HCT116 (cell line): ENCODE measurements at regions not wholly inside any gene's neighbourhood (a gene's known extent, or its start where the extent isn't known, plus 50 kb on each side); places are given as distances from the start of the nearest gene placed in this dataset.
"Not testable (repeated sequence)": the region's sequence is repeated elsewhere in the genome, so short reads cannot be mapped to it uniquely, and the experiment has no call there.

Source experiments
- ATAC-seq: fragments of 200-7000 bp; cut with Tn5 transposase; 2 replicates; pipeline ENCODE4 v1.9.1; 2020; ENCODE audit warnings: mild to moderate bottlenecking, moderate library complexity
- BruUV-seq: library from RNA; stranded (reverse); fragments of 400-500 nt; replicated peaks from 2 replicates; lab custom pipeline; 2021; lab: Mats Ljungman, UMichigan
- CTCF ChIA-PET: fragments of 300-600 bp; sonication (Branson Sonifier 250); formaldehyde crosslinking; loops from one replicate; lab custom pipeline; 2021; ENCODE audit warnings: antibody characterized with exemption; lab: Charles Lee
- POLR2A ChIA-PET: fragments of 300-600, 350-600 bp; sonication (Branson Sonifier 250); formaldehyde crosslinking; loops from one replicate; lab custom pipeline; 2021; ENCODE audit warnings: antibody characterized with exemption; lab: Charles Lee
- RAD21 ChIA-PET, 2 experiments: fragments of 300-600 bp; sonication (Branson Sonifier 250); formaldehyde crosslinking; loops; one replicate each; lab custom pipeline; 2023; ENCODE audit warnings: low total read pairs in 2 of 2; ENCODE audit not compliant: uncharacterized antibody in 2 of 2, unreplicated experiment in 2 of 2, low non-redundant PET in 1 of 2; lab: Charles Lee
- DNase-seq: peaks from one replicate; pipeline ENCODE4 v3.0.0-alpha.2; 2010; ENCODE audit warnings: low read depth, low spot score
- H2AFZ ChIP-seq: fragments of 200-600 bp; shearing (Covaris generic), sonication (generic); 2 replicates; pipeline ENCODE4 v1.6.1; 2017; ENCODE audit warnings: low read depth, mixed run types, mixed read lengths, antibody characterized with exemption, low read length; ENCODE audit not compliant: poor library complexity, severe bottlenecking
- H3K27ac ChIP-seq: 2 replicates; pipeline ENCODE4 v1.5.1; 2012; ENCODE audit warnings: low read depth, low read length
- H3K27me3 ChIP-seq: fragments of 200-600 bp; sonication (generic); 2 replicates; pipeline ENCODE4 v1.6.1; 2016; ENCODE audit warnings: mixed run types, low read length, mixed read lengths; ENCODE audit not compliant: insufficient read depth
- H3K36me3 ChIP-seq, 2 experiments: fragments of 200-500 bp in 1 of 2; fragments of 200-600 bp in 1 of 2; sonication (Bioruptor generic) in 1 of 2; sonication (generic) in 1 of 2; 2 replicates each; pipeline versions ENCODE4 v1.5.1 to v1.6.1; 2014 to 2016; ENCODE audit warnings: low read length in 2 of 2, inconsistent platforms in 1 of 2, mixed read lengths in 1 of 2, mixed run types in 1 of 2; ENCODE audit not compliant: insufficient read depth in 2 of 2, control insufficient read depth in 1 of 2
- H3K4me1 ChIP-seq, 2 experiments: fragments of 200-600 bp in 1 of 2; sonication (generic) in 1 of 2; 2 replicates each; pipeline versions ENCODE4 v1.5.1 to v1.6.1; 2012 to 2017; ENCODE audit warnings: low read length in 2 of 2, inconsistent platforms in 1 of 2, mild to moderate bottlenecking in 1 of 2, mixed read lengths in 1 of 2, mixed run types in 1 of 2, moderate library complexity in 1 of 2; ENCODE audit not compliant: insufficient read depth in 2 of 2, control insufficient read depth in 1 of 2
- H3K4me2 ChIP-seq: fragments of 200-600 bp; sonication (generic); 2 replicates; pipeline ENCODE4 v1.6.1; 2017; ENCODE audit warnings: mixed run types, low read length, mixed read lengths
- H3K4me3 ChIP-seq, 2 experiments: fragments of 200-600 bp in 1 of 2; sonication (generic) in 1 of 2; replicated peaks in 1 of 2; 2 replicates each; pipeline ENCODE4 v1.5.1; 2011 to 2016; ENCODE audit warnings: low read length in 2 of 2, control low read depth in 1 of 2, low read depth in 1 of 2, mild to moderate bottlenecking in 1 of 2, mixed read lengths in 1 of 2, mixed run types in 1 of 2
- H3K79me2 ChIP-seq: fragments of 200-600 bp; sonication (generic); 2 replicates; pipeline ENCODE4 v1.6.1; 2017; ENCODE audit warnings: mild to moderate bottlenecking, mixed run types, low read length, moderate library complexity, mixed read lengths; ENCODE audit not compliant: insufficient read depth
- H3K9ac ChIP-seq: fragments of 200-600 bp; sonication (generic); 2 replicates; pipeline ENCODE4 v1.6.1; 2016; ENCODE audit warnings: low read length, mixed read lengths
- H3K9me2 ChIP-seq: fragments of 200-600 bp; sonication (generic), shearing (Covaris generic); 2 replicates; pipeline ENCODE4 v1.6.1; 2017; ENCODE audit warnings: mixed run types, mild to moderate bottlenecking, moderate library complexity; ENCODE audit not compliant: insufficient read depth
- H3K9me3 ChIP-seq, 2 experiments: fragments of 200-500 bp in 1 of 2; fragments of 200-600 bp in 1 of 2; sonication (Bioruptor generic) in 1 of 2; sonication (generic) in 1 of 2; 2 replicates each; pipeline ENCODE4 v1.6.1; 2014 to 2017; ENCODE audit warnings: low read length in 2 of 2, mixed read lengths in 2 of 2, inconsistent platforms in 1 of 2, low read depth in 1 of 2, mild to moderate bottlenecking in 1 of 2, mixed run types in 1 of 2, moderate library complexity in 1 of 2; ENCODE audit not compliant: control insufficient read depth in 1 of 2, insufficient read depth in 1 of 2
- H4K20me1 ChIP-seq: fragments of 200-600 bp; sonication (generic), shearing (Covaris generic); 2 replicates; pipeline ENCODE4 v1.6.1; 2017; ENCODE audit warnings: mixed run types, mild to moderate bottlenecking, moderate library complexity; ENCODE audit not compliant: insufficient read depth
- CEBPB ChIP-seq: IDR thresholded peaks from 2 replicates; pipeline ENCODE4 v1.6.1; 2012; ENCODE audit warnings: low read depth
- RAD21 ChIP-seq: IDR thresholded peaks from 2 replicates; pipeline ENCODE4 v1.6.1; 2012; ENCODE audit warnings: low read depth, mild to moderate bottlenecking
- intact Hi-C: fragments of 100-400 bp; cut with micrococcal nuclease; formaldehyde crosslinking; loops from 2 replicates; pipeline ENCODE4 v1.10.0; 2022
- TF ChIP-seq, protein P1 (sequence below), 3 experiments: fragments of 200-600 bp in 1 of 3; sonication (generic) in 1 of 3; IDR thresholded peaks in 2 of 3; conservative IDR thresholded peaks in 1 of 3; 2 replicates each; pipeline ENCODE4 v1.5.1; 2012 to 2017; ENCODE audit warnings: low read depth in 2 of 3, low read length in 2 of 3, antibody characterized with exemption in 1 of 3, borderline replicate concordance in 1 of 3, control low read depth in 1 of 3, mild to moderate bottlenecking in 1 of 3, mixed read lengths in 1 of 3, mixed run types in 1 of 3, moderate library complexity in 1 of 3; ENCODE audit not compliant: insufficient read depth in 1 of 3

DNA sequence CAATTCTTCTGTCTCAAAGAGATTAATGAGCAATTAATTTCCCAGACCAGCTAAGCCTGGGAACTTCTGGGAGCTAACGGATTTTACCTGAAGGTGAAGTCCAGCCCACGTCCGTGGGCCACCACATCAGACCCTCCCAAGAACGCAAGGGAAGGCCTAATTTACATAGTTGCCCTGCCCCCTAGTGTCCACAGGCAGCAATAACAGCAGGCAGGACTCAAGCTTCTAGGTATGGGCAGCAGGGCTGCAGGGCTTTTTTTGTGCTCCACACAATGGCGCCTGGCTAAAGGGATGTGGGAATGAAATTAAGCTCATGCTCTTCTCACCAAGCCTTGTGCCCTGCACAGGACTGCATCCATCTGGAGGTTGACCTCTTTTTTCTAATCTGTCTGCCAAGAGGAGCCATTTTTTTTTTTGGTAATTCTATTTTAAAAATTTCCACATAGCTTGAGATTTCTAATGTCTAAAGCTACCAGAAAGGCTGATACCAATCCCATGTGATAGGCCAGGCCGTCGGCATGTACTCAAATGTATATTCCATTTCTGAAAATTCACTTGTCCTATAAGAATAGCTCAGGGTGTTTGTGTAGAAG lies 111.9 kb upstream of the TMEM164 start:
- POLR2A ChIA-PET: interaction anchor here (0.8 to 1.1 kb wide), 2 partner anchors 11 to 418 kb away, joined by 3 to 4 read pairs; no protein-coding TSS in a partner anchor

DNA sequence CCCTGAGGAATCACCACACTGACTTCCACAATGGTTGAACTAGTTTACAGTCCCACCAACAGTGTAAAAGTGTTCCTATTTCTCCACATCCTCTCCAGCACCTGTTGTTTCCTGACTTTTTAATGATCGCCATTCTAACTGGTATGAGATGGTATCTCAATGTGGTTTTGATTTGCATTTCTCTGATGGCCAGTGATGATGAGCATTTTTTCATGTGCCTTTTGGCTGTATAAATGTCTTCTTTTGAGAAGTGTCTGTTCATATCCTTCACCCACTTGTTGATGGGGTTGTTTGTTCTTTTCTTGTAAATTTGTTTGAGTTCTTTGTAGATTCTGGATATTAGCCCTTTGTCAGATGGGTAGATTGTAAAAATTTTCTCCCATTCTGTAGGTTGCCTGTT lies 106.9 kb upstream of the TMEM164 start:
- intact Hi-C loops: loop anchor here (10.0 kb wide), 1 partner anchor 509 kb away; no protein-coding TSS in a partner anchor
- H3K9ac ChIP-seq, BruUV-seq, H3K9me3 ChIP-seq, CTCF ChIA-PET, H3K4me1 ChIP-seq, POLR2A ChIA-PET, DNase-seq, H3K79me2 ChIP-seq, H4K20me1 ChIP-seq, H2AFZ ChIP-seq, H3K27me3 ChIP-seq, ATAC-seq, H3K4me3 ChIP-seq, RAD21 ChIA-PET, H3K36me3 ChIP-seq, H3K4me2 ChIP-seq, H3K27ac ChIP-seq, H3K9me2 ChIP-seq: not testable (repeated sequence)

More for the DNA sequence above, 111.9 kb upstream of the TMEM164 start:
- DNase-seq (peak; percentile 43), ATAC-seq (peak; percentile 93)
- H3K4me2 ChIP-seq: 0 out of 2 replicates have a peak overlapping the region, but pooled peaks have one; percentile 25
- peak overlapping the region; percentile 78 for H2AFZ ChIP-seq
- no peaks in the 10 kb centered on the region for H3K4me1 ChIP-seq
- H3K9ac ChIP-seq: no peak overlapping the region
- TF ChIP-seq, protein P1, sequence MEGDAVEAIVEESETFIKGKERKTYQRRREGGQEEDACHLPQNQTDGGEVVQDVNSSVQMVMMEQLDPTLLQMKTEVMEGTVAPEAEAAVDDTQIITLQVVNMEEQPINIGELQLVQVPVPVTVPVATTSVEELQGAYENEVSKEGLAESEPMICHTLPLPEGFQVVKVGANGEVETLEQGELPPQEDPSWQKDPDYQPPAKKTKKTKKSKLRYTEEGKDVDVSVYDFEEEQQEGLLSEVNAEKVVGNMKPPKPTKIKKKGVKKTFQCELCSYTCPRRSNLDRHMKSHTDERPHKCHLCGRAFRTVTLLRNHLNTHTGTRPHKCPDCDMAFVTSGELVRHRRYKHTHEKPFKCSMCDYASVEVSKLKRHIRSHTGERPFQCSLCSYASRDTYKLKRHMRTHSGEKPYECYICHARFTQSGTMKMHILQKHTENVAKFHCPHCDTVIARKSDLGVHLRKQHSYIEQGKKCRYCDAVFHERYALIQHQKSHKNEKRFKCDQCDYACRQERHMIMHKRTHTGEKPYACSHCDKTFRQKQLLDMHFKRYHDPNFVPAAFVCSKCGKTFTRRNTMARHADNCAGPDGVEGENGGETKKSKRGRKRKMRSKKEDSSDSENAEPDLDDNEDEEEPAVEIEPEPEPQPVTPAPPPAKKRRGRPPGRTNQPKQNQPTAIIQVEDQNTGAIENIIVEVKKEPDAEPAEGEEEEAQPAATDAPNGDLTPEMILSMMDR (IDR thresholded peaks at IDR 0.05 in 2 of 3, conservative IDR thresholded peaks at IDR 0.05 in 1 of 3; ENCODE audit: borderline replicate concordance in 1 of 3, insufficient read depth in 1 of 3, low read depth in 2 of 3, low read length in 2 of 3): peak; percentile 52 to 76 (median 72); a peak in 5 of 6 replicates
- no peak for TF ChIP-seq CEBPB
- TF ChIP-seq RAD21: peak; percentile 65
- H3K27me3 ChIP-seq: no peaks in the 10 kb centered on the region
- no TSS peak for BruUV-seq
- no peak overlapping the region for H3K27ac ChIP-seq
- intact Hi-C loops: loop anchor here (10.0 kb wide), 1 partner anchor 514 kb away; no protein-coding TSS in a partner anchor
- no peaks in the 10 kb centered on the region for H4K20me1 ChIP-seq
- H3K4me3 ChIP-seq: no peak overlapping the region
- no peaks in the 10 kb centered on the region for H3K9me3 ChIP-seq
- no peaks in the 10 kb centered on the region for H3K36me3 ChIP-seq
- CTCF ChIA-PET: interaction anchor here (0.6 to 2.1 kb wide), 28 partner anchors 9 to 1192 kb away, joined by 3 to 32 read pairs (median 4); no protein-coding TSS in a partner anchor
- H3K9me2 ChIP-seq: no peaks in the 10 kb centered on the region
- H3K79me2 ChIP-seq: no peaks in the 10 kb centered on the region
- RAD21 ChIA-PET: interaction anchor here (0.8 to 1.6 kb wide), 3 partner anchors 178 to 406 kb away, joined by 3 to 6 read pairs (median 5); no protein-coding TSS in a partner anchor
